ENCODE measurements at regions not wholly inside any gene's neighbourhood (a gene's known extent, or its start where the extent isn't known, plus 50 kb on each side); places are given as distances from the start of the nearest gene placed in this dataset.

- H3K4me3 ChIP-seq = no peak overlapping the region
- no peak for ATAC-seq
- H3K9me3 ChIP-seq = no peaks in the 10 kb centered on the region
- TF ChIP-seq CTCF (IDR thresholded peaks at IDR 0.05) = no peak
- no peaks in the 10 kb centered on the region for H3K4me1 ChIP-seq (ENCODE audit: low read depth)
- no peaks in the 10 kb centered on the region for H3K36me3 ChIP-seq (ENCODE audit: low read depth)
- intact Hi-C loops (cut with DNase I, micrococcal nuclease) = no loop called here
- no peak for DNase-seq
Observed at GRCh38 chr13:78436311-78436710, 167.0 kb downstream of the POU4F1 start.

GRCh38 chr13:78431328-78431727 lies 172.0 kb downstream of the POU4F1 start:
- no peak for ATAC-seq
- TF ChIP-seq CTCF (IDR thresholded peaks at IDR 0.05) = no peak

GRCh38 chr13:78430811-78431210 lies 172.5 kb downstream of the POU4F1 start:
- intact Hi-C loops (cut with DNase I, micrococcal nuclease) = no loop called here
- TF ChIP-seq CTCF (IDR thresholded peaks at IDR 0.05) = no peak
- ATAC-seq (no peak), DNase-seq (no peak)
- H3K4me3 ChIP-seq = no peak overlapping the region
- no peaks in the 10 kb centered on the region for H3K36me3 ChIP-seq (ENCODE audit: low read depth)
- no peaks in the 10 kb centered on the region for H3K4me1 ChIP-seq (ENCODE audit: low read depth)
- no peaks in the 10 kb centered on the region for H3K9me3 ChIP-seq

More at GRCh38 chr13:78431328-78431727, 172.0 kb downstream of the POU4F1 start:
- no peak overlapping the region for H3K4me3 ChIP-seq
- DNase-seq = no peak
- H3K4me1 ChIP-seq (ENCODE audit: low read depth) = no peaks in the 10 kb centered on the region
- no peaks in the 10 kb centered on the region for H3K9me3 ChIP-seq
- H3K36me3 ChIP-seq (ENCODE audit: low read depth) = no peaks in the 10 kb centered on the region
- intact Hi-C loops (cut with DNase I, micrococcal nuclease) = no loop called here

- intact Hi-C loops (cut with DNase I, micrococcal nuclease) = no loop called here
- no peaks in the 10 kb centered on the region for H3K4me1 ChIP-seq (ENCODE audit: low read depth)
- ATAC-seq (no peak), DNase-seq (no peak)
- no peaks in the 10 kb centered on the region for H3K9me3 ChIP-seq
- H3K4me3 ChIP-seq = no peak overlapping the region
- H3K36me3 ChIP-seq (ENCODE audit: low read depth) = no peaks in the 10 kb centered on the region
- no peak for TF ChIP-seq CTCF (IDR thresholded peaks at IDR 0.05)
Observed at GRCh38 chr13:78430166-78430791, 173.1 kb downstream of the POU4F1 start.

- ATAC-seq (no peak), DNase-seq (no peak)
- Histone ChIP-seq H3K4me1 (ENCODE audit: low read depth) (no peaks in the 10 kb centered on the region), H3K36me3 (ENCODE audit: low read depth) (no peaks in the 10 kb centered on the region), H3K9me3 (no peaks in the 10 kb centered on the region), H3K4me3 (no peak overlapping the region)
- no peak for TF ChIP-seq CTCF (IDR thresholded peaks at IDR 0.05)
- intact Hi-C loops (cut with DNase I, micrococcal nuclease) = no loop called here
Observed at GRCh38 chr13:78428646-78429045, 174.7 kb downstream of the POU4F1 start.

GRCh38 chr13:78426183-78426582 lies 177.2 kb downstream of the POU4F1 start:
- no peak for TF ChIP-seq CTCF (IDR thresholded peaks at IDR 0.05)
- Histone ChIP-seq H3K4me3 (no peak overlapping the region), H3K9me3 (no peaks in the 10 kb centered on the region), H3K4me1 (ENCODE audit: low read depth) (no peaks in the 10 kb centered on the region), H3K36me3 (ENCODE audit: low read depth) (no peaks in the 10 kb centered on the region)
- intact Hi-C loops (cut with DNase I, micrococcal nuclease) = no loop called here
- DNase-seq = no peak
- no peak for ATAC-seq

Measured in mucosa of descending colon (tissue), 3 donors.